ENCODE measurements at regions not wholly inside any gene's neighbourhood (a gene's known extent, or its start where the extent isn't known, plus 50 kb on each side); places are given as distances from the start of the nearest gene placed in this dataset.

DNA sequence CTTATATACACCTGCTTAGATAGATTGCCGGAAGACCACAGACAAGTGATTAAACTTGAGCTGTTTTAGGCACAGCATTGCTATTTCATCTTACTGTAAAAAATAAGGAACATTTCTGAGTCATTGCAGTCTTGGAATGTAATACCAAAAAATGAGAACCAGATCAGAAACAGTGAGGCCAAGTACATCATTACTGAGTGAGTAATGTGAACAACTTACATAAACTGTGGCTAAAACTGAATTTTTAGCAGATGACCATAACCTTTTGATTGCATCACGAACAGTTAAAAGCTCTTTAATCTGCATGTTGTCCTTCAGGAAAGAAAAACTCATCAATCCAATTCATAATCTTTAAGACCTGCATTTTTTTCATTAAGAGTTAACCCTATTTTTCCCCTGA, 157.1 kb upstream of the FGF10 start:
- H3K27ac ChIP-seq, result no peak overlapping the region
- no peak for TF ChIP-seq ZFX (IDR thresholded peaks at IDR 0.05)
- TF ChIP-seq, protein P1, sequence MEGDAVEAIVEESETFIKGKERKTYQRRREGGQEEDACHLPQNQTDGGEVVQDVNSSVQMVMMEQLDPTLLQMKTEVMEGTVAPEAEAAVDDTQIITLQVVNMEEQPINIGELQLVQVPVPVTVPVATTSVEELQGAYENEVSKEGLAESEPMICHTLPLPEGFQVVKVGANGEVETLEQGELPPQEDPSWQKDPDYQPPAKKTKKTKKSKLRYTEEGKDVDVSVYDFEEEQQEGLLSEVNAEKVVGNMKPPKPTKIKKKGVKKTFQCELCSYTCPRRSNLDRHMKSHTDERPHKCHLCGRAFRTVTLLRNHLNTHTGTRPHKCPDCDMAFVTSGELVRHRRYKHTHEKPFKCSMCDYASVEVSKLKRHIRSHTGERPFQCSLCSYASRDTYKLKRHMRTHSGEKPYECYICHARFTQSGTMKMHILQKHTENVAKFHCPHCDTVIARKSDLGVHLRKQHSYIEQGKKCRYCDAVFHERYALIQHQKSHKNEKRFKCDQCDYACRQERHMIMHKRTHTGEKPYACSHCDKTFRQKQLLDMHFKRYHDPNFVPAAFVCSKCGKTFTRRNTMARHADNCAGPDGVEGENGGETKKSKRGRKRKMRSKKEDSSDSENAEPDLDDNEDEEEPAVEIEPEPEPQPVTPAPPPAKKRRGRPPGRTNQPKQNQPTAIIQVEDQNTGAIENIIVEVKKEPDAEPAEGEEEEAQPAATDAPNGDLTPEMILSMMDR (conservative IDR thresholded peaks at IDR 0.05), result no peak

DNA sequence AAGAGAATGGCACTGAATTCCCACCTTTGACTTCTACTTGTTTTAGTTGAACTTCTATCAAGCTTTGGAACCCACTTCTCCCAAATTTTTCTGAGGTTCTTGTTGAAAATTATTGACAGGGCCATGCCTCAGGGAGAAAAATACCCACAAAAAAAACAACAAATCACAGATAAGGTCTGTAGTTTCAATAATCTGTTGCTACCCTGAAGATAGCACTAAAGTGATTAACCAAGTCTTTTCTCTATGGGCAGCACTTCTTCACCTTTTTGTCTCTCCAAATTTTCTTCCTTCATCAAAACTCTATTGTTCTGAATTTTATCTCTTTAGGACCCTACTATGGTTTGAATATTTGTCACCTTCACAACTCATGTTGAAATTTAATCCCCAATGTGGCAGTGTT, 154.3 kb upstream of the FGF10 start:
- TF ChIP-seq, protein P1 (conservative IDR thresholded peaks at IDR 0.05), result no peak
- no peak for TF ChIP-seq ZFX (IDR thresholded peaks at IDR 0.05)

DNA sequence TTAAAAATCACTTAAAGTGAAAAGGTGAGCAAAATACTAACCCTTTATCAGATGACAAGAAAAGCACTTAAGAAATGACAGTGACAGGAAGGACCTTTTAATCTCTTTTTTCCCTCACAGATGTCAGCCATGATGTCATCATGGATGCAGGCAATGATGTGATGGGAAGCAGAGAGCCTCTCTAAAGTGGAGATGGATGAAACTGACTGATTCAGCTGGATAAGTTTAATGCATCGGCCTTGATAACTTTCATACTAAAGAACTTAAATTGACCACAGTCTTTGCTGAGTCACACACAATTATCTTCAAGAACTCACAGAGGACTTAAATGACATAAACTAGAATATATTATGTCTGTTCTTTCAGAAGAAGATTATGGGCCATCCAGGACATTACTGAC, 153.2 kb upstream of the FGF10 start:
- H3K27ac ChIP-seq, result no peak overlapping the region
- TF ChIP-seq, protein P1 (conservative IDR thresholded peaks at IDR 0.05), result no peak
- no peak for TF ChIP-seq ZFX (IDR thresholded peaks at IDR 0.05)

More for the DNA sequence above, 154.3 kb upstream of the FGF10 start:
- H3K27ac ChIP-seq, result no peak overlapping the region

DNA sequence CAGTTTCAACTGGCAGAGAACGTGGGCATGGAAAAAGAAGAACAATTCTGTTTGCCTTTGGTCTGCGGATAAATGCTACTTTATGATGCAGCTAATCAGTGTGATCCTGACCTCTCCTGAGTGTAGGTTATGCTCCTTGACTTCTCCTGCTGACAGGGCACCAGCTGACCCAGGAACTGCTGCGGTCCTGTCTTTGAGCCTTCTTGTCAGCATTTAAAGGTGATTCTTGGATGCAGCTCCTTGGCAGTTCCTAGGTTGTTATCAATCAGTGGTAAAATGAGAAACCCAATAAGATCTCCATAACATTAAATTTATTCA, 150.3 kb upstream of the FGF10 start:
- TF ChIP-seq ZFX (IDR thresholded peaks at IDR 0.05), result no peak
- TF ChIP-seq, protein P1 (conservative IDR thresholded peaks at IDR 0.05), result no peak
- peak overlapping the region; percentile 50; the same call in 1 of the 2 replicates for H3K27ac ChIP-seq

DNA sequence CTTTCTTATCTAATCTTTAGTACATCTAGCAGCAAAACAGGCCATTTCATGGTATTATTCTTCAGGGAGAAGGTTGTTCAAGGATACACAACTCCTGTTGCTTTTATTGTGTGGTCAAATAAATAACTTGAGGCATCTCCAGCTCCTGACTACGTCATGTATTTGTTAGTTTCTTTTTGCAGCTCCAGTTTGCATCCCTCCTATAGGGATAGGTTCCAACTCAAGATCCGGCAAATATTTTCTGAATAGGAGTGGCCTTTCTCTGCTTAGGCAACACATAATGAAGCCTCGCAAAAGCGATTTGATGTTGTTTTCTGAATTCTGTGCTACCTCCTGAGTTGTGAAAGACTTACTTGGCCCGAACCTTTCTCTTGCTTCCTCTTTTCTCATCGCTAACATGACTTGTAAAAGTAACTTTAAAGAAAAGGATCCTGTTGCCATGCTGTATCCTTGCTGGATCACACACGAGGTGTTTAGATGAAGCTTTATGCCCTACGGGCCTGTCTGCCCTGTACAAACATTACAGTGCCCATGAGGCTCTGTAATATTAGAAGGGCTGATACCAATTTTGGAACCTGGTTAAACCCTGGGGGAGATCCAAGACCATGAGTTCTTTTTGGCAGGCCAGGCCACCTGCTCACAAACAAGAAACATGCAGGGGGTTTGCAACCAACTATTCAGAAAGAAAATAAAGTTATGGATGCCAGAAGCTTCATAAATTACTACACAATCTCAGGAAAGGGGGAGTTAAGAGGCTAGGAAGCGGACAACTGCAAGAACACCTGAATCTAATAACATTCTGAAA, 149.8 kb upstream of the FGF10 start:
- TF ChIP-seq, protein P1 (conservative IDR thresholded peaks at IDR 0.05), result no peak
- no peak for TF ChIP-seq ZFX (IDR thresholded peaks at IDR 0.05)
- peak overlapping the region; percentile 50; the same call in 1 of the 2 replicates for H3K27ac ChIP-seq

DNA sequence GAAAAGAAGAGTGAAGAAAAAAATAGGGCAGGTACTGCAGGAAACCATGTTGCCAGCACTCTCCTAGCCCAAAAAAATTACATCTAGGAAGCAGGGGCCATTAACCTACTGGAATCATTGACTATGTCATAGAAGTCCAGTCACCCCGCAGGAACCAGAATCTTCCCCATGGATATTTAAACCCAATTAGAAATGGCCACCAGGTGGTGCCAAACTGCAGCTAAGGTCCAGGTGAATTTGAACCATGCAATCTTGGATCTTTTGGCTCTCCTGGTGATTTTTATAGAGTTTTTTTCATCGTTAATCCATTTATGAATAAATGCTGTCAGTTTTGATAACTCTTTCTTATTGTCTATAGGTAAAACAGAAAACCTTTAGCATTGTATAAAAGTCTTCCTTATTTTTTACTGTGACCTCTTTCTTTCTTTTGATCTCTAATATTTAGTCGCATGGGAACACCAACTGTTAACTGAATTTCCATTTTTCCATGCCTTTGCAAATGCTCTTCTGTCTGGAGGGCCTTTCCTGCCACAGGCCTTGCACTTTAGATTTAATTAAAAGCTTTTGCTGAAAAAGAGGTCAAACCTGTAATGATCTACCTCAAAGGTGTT, 147.5 kb upstream of the FGF10 start:
- TF ChIP-seq, protein P1 (conservative IDR thresholded peaks at IDR 0.05), result peak; percentile 90
- TF ChIP-seq ZFX (IDR thresholded peaks at IDR 0.05), result no peak

DNA sequence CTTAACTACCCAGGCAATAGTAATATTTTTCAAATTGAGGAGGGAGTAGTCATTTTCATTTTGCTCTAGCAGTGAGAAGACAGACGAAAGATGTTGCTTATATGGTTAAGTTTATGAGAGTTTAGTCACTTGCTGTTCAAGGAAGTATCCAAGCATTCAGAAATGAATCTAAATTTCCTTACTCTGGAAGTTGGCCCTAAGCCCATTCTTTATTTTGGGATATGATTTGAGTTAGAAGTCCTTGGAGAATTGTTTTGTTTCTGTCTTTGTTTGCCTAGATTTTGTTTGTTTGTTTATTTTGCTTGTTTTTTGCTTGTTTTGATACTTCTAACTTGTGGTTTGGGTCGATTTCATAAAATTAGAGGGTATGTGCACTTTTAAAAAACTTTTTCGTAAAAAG, 146.4 kb upstream of the FGF10 start:
- no peak overlapping the region for H3K27ac ChIP-seq
- TF ChIP-seq ZFX (IDR thresholded peaks at IDR 0.05), result no peak
- TF ChIP-seq, protein P1 (conservative IDR thresholded peaks at IDR 0.05), result no peak

More for the DNA sequence above, 147.5 kb upstream of the FGF10 start:
- H3K27ac ChIP-seq, result no peak overlapping the region

All from C4-2B (cell line).